Endothelial cell of umbilical vein (primary cell): ENCODE measurements at regions not wholly inside any gene's neighbourhood (a gene's known extent, or its start where the extent isn't known, plus 50 kb on each side); places are given as distances from the start of the nearest gene placed in this dataset.

Experiments
- BruUV-seq: library from RNA; stranded (reverse); fragments of 400-500 nt; replicated peaks from 2 replicates; lab custom pipeline; 2021; lab: Mats Ljungman, UMichigan
- CTCF ChIA-PET: fragments of 300-600, 350-600 bp; sonication (Branson Sonifier 250); formaldehyde crosslinking; loops from one replicate; lab custom pipeline; 2021; ENCODE audit warnings: antibody characterized with exemption, inconsistent platforms; lab: Charles Lee
- POLR2A ChIA-PET: fragments of 300-600, 350-600 bp; sonication (Branson Sonifier 250); formaldehyde crosslinking; loops from one replicate; lab custom pipeline; 2021; ENCODE audit warnings: antibody characterized with exemption, inconsistent platforms; lab: Charles Lee
- DNase-seq: peaks from one replicate; pipeline ENCODE4 v3.0.0-alpha.2; 2011; ENCODE audit warnings: low read depth, low spot score
- FAIRE-seq: peaks from 2 replicates; lab custom pipeline; 2011; peaks lifted over from hg19 to GRCh38; lab: Jason Lieb, UNC
- H2AFZ ChIP-seq: 2 replicates; pipeline ENCODE4 v1.6.0; 2012; ENCODE audit warnings: low read depth, low read length, control low read depth, inconsistent platforms
- H3K27ac ChIP-seq: 2 replicates; pipeline ENCODE4 v1.5.1; 2011; ENCODE audit warnings: low read depth, mild to moderate bottlenecking, control low read depth, low read length, moderate library complexity; ENCODE audit not compliant: insufficient read depth
- H3K27me3 ChIP-seq, 2 experiments: 2 replicates each; pipeline versions ENCODE4 v1.6.0 to v1.6.1; 2011; ENCODE audit warnings: low read length in 2 of 2, mixed read lengths in 1 of 2; ENCODE audit not compliant: control insufficient read depth in 2 of 2, insufficient read depth in 2 of 2
- H3K36me3 ChIP-seq, 2 experiments: 2 replicates in 1 of 2; 3 replicates in 1 of 2; pipeline ENCODE4 v1.5.1; 2011; ENCODE audit warnings: low read length in 2 of 2, mild to moderate bottlenecking in 1 of 2, moderate library complexity in 1 of 2; ENCODE audit not compliant: control insufficient read depth in 2 of 2, insufficient read depth in 2 of 2; ENCODE audit errors: extremely low read depth in 1 of 2
- H3K4me1 ChIP-seq: 3 replicates; pipeline ENCODE4 v1.5.1; 2011; ENCODE audit warnings: mild to moderate bottlenecking, low read length; ENCODE audit not compliant: control insufficient read depth, insufficient read depth; ENCODE audit errors: extremely low read depth
- H3K4me2 ChIP-seq: 2 replicates; pipeline ENCODE4 v1.6.1; 2011; ENCODE audit warnings: low read length, control low read depth, mixed read lengths; ENCODE audit not compliant: insufficient read depth
- H3K4me3 ChIP-seq, 3 experiments: fragments of 200-600 bp in 1 of 3; sonication (generic), shearing (Covaris generic) in 1 of 3; replicated peaks in 1 of 3; 2 replicates each; pipeline ENCODE4 v1.5.1; 2011 to 2016; ENCODE audit warnings: control low read depth in 3 of 3, low read length in 3 of 3, mild to moderate bottlenecking in 2 of 3, inconsistent platforms in 1 of 3, low read depth in 1 of 3, moderate library complexity in 1 of 3; ENCODE audit not compliant: insufficient read depth in 1 of 3
- H3K79me2 ChIP-seq: 2 replicates; pipeline ENCODE4 v1.6.0; 2012; ENCODE audit warnings: low read length, inconsistent platforms; ENCODE audit not compliant: control insufficient read depth, insufficient read depth
- H3K9ac ChIP-seq: replicated peaks from 2 replicates; pipeline ENCODE3; 2011; ENCODE audit warnings: low read length, control low read depth; ENCODE audit not compliant: insufficient read depth; ENCODE audit errors: extremely low read depth
- H3K9me1 ChIP-seq: replicated peaks from 3 replicates; pipeline ENCODE4 v1.6.0; 2011; ENCODE audit warnings: mild to moderate bottlenecking, low read length; ENCODE audit not compliant: control insufficient read depth, insufficient read depth; ENCODE audit errors: extremely low read depth
- H3K9me3 ChIP-seq: replicated peaks from 2 replicates; pipeline ENCODE4 v1.5.1; 2012; ENCODE audit warnings: low read length, inconsistent platforms; ENCODE audit not compliant: control insufficient read depth, insufficient read depth
- H4K20me1 ChIP-seq: replicated peaks from 2 replicates; pipeline ENCODE3; 2011; ENCODE audit warnings: mild to moderate bottlenecking, low read length; ENCODE audit not compliant: control insufficient read depth, insufficient read depth; ENCODE audit errors: extremely low read depth
- EZH2 ChIP-seq: IDR thresholded peaks from 2 replicates; pipeline ENCODE4 v1.6.1; 2012; ENCODE audit warnings: borderline replicate concordance, low read depth, mild to moderate bottlenecking, moderate library complexity, low read length, inconsistent platforms; ENCODE audit not compliant: severe bottlenecking
- FOS ChIP-seq: IDR thresholded peaks from 2 replicates; pipeline ENCODE4 v1.6.1; 2011; ENCODE audit warnings: mild to moderate bottlenecking, low read length, moderate library complexity, borderline replicate concordance; ENCODE audit not compliant: insufficient read depth
- GATA2 ChIP-seq: IDR thresholded peaks from 2 replicates; pipeline ENCODE4 v1.7.0; 2011; ENCODE audit warnings: low read depth, mild to moderate bottlenecking, moderate library complexity, mixed read lengths, low read length; ENCODE audit not compliant: insufficient read length, insufficient read depth
- JUN ChIP-seq: IDR thresholded peaks from 2 replicates; pipeline ENCODE4 v1.6.1; 2011; ENCODE audit warnings: borderline replicate concordance, low read depth; ENCODE audit not compliant: insufficient read length, insufficient read depth
- MYC ChIP-seq: IDR thresholded peaks from one replicate; pipeline ENCODE4 v1.6.1; 2011; ENCODE audit warnings: mild to moderate bottlenecking, low read depth, low read length
- POLR2A ChIP-seq: IDR thresholded peaks from 2 replicates; pipeline ENCODE4 v1.6.1; 2012; ENCODE audit warnings: low read depth, mild to moderate bottlenecking, control low read depth, low read length
- POLR2AphosphoS5 ChIP-seq: IDR thresholded peaks from 2 replicates; pipeline ENCODE4 v1.6.1; 2012; ENCODE audit warnings: low read depth, mild to moderate bottlenecking, control low read depth, low read length, moderate library complexity; ENCODE audit not compliant: insufficient read depth
- dilution Hi-C: fragments of 300-500 bp; cut with MboI; formaldehyde crosslinking; loops from one replicate; pipeline ENCODE4 v1.15.0; 2019; ENCODE audit warnings: low sequenced_read_pairs; ENCODE audit not compliant: extremely low pct_ligation_motif_present
- intact Hi-C: fragments of 100-400 bp; cut with micrococcal nuclease; formaldehyde crosslinking; loops from one replicate; pipeline ENCODE4 v1.10.0; 2022
- TF ChIP-seq, protein P1 (sequence below), 2 donors: IDR thresholded peaks; 1 replicate in 1 of 2; 2 replicates in 1 of 2; pipeline ENCODE4 v1.5.1; 2011; ENCODE audit warnings: low read length in 2 of 2, mild to moderate bottlenecking in 2 of 2, moderate library complexity in 2 of 2, control low read depth in 1 of 2, inconsistent platforms in 1 of 2, low read depth in 1 of 2; ENCODE audit not compliant: insufficient read depth in 1 of 2; ENCODE audit errors: extremely low read depth in 1 of 2
- TF ChIP-seq, protein P2 (sequence below): IDR thresholded peaks from 2 replicates; pipeline ENCODE4 v1.6.1; 2011; ENCODE audit not compliant: insufficient read depth, insufficient read length

DNA sequence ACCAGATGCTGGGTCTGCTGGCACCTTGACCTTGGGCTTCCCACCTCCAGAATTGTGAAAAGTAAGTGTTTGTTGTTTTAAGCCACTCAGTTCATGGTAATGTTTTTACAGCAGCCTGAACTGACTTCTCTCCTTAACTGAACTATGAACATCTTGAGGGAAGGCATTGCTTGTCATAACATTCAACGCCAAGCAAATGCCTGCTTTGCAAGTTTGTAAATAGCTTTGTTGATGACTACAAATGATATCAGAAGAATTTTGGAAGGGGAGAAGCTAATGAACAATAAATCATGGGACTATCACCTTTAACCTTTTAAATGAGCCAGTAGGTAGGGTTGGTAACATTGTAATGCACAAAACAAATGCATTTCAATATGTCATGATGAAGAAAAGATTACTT, 402.4 kb upstream of the ADARB2 start:
- Histone ChIP-seq H3K27me3 (no peaks in the 10 kb centered on the region), H2AFZ (no peak overlapping the region), H3K4me1 (no peaks in the 10 kb centered on the region), H3K9me1 (no peaks in the 10 kb centered on the region), H3K9ac (no peak overlapping the region), H3K27ac (no peak overlapping the region), H3K79me2 (no peaks in the 10 kb centered on the region), H3K9me3 (no peaks in the 10 kb centered on the region), H3K36me3 (no peaks in the 10 kb centered on the region), H3K4me3 (no peak overlapping the region), H4K20me1 (no peaks in the 10 kb centered on the region), H3K4me2 (no peak overlapping the region)
- no TSS peak for BruUV-seq
- POLR2A ChIA-PET = no interaction called here
- dilution Hi-C loops (no loop called here), intact Hi-C loops (no loop called here)
- DNase-seq = no peak
- no peak for TF ChIP-seq JUN
- TF ChIP-seq FOS = no peak
- TF ChIP-seq MYC = no peak
- TF ChIP-seq POLR2AphosphoS5 = no peak
- no peak for FAIRE-seq
- CTCF ChIA-PET = no interaction called here

DNA sequence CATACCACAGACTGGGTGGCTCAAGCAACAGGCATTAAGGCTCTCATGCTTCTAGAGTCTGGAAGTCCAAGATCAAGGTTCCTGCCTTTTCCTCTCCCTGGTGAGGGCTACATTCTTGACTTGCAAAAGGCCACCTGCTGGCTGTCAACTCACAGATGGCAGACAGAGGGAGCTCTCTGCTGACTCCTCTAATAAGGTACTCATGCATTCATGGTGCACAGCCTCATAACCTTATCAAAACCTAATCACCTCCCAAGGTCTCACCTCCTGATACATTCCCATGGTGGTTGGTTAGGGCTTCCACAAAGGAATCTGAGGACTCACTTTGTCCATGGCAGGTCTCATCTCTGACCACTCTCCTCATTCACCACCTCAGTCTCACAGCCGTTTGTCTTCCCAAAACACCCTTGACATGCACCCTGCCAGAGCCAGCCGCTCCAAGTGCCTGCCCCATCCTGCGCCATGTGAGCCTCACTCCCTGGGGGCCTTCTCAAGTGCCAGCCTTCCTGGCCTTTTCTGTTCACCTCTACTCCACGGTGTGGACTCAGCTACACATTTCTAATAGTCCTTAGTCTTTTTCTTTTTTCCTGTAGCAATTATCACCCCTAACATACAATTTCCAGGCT, 400.3 kb upstream of the ADARB2 start:
- FAIRE-seq (no peak), DNase-seq (no peak)
- Histone ChIP-seq H2AFZ (no peak overlapping the region), H3K9me1 (no peaks in the 10 kb centered on the region), H4K20me1 (no peaks in the 10 kb centered on the region), H3K4me2 (no peak overlapping the region), H3K79me2 (no peaks in the 10 kb centered on the region), H3K4me1 (no peaks in the 10 kb centered on the region), H3K27ac (no peak overlapping the region), H3K27me3 (no peaks in the 10 kb centered on the region), H3K9me3 (peaks cover 5% of the 10 kb centered on the region), H3K36me3 (no peaks in the 10 kb centered on the region), H3K4me3 (no peak overlapping the region), H3K9ac (no peak overlapping the region)
- ChIA-PET POLR2A (no interaction called here), CTCF (no interaction called here)
- intact Hi-C loops (no loop called here), dilution Hi-C loops (no loop called here)
- no TSS peak for BruUV-seq
- TF ChIP-seq POLR2AphosphoS5 = no peak
- TF ChIP-seq MYC = no peak
- TF ChIP-seq, protein P1, sequence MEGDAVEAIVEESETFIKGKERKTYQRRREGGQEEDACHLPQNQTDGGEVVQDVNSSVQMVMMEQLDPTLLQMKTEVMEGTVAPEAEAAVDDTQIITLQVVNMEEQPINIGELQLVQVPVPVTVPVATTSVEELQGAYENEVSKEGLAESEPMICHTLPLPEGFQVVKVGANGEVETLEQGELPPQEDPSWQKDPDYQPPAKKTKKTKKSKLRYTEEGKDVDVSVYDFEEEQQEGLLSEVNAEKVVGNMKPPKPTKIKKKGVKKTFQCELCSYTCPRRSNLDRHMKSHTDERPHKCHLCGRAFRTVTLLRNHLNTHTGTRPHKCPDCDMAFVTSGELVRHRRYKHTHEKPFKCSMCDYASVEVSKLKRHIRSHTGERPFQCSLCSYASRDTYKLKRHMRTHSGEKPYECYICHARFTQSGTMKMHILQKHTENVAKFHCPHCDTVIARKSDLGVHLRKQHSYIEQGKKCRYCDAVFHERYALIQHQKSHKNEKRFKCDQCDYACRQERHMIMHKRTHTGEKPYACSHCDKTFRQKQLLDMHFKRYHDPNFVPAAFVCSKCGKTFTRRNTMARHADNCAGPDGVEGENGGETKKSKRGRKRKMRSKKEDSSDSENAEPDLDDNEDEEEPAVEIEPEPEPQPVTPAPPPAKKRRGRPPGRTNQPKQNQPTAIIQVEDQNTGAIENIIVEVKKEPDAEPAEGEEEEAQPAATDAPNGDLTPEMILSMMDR (IDR thresholded peaks at IDR 0.05; ENCODE audit: extremely low read depth in 1 of 2, insufficient read depth in 1 of 2, low read depth in 1 of 2, low read length in 2 of 2) = no peak
- TF ChIP-seq FOS = no peak
- no peak for TF ChIP-seq JUN
- TF ChIP-seq, protein P2, sequence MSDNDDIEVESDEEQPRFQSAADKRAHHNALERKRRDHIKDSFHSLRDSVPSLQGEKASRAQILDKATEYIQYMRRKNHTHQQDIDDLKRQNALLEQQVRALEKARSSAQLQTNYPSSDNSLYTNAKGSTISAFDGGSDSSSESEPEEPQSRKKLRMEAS = no peak
- TF ChIP-seq POLR2A = no peak
- no peak for TF ChIP-seq EZH2
- TF ChIP-seq GATA2 = no peak
